HG03159 (cell line): ENCODE measurements at regions not wholly inside any gene's neighbourhood (a gene's known extent, or its start where the extent isn't known, plus 50 kb on each side); places are given as distances from the start of the nearest gene placed in this dataset.

ENCODE experiments used
- ATAC-seq: cut with Tn5 transposase; IDR thresholded peaks from one replicate; pipeline ENCODE4 v1.9.1; 2021; ENCODE audit warnings: mild to moderate bottlenecking, moderate library complexity; ENCODE audit not compliant: unreplicated experiment

DNA sequence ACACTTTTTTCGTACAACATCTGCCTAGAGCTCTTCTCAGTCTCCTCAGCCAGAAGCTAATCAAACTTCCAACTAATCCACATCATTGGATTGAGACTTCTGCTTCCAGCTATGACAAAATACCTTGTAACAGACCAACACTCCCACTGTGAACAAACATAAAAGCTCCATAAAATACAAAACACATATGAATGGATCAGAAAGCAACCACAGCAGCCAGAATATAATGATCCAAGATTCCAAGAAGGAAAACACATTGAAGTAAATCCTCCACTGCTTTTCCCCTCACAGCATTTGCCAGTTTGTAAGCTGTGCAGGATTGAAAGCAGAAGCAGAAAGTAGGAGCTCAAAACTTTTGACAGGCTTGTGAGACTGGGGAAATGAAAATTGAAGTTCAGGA lies 863.2 kb downstream of the TUSC7 start:
- ATAC-seq, result no peak

DNA sequence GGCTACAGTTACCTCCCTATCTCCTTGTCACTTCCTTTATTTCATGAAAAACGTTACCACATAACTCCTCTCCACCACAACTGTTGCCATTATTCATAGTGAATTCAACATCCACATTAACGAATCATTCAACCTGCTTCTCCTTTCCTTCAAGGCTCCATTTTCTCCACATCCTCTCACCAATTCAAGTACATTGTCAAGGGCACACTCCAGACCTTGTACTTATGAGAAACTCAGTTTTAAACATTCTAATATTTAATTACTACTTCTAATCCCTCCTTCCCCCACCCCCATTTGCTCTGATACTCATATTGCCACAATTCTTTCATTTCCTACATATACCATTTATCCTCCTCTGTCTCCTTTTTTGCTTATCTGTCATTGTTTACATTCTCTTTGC lies 871.2 kb downstream of the TUSC7 start:
- no peak for ATAC-seq

DNA sequence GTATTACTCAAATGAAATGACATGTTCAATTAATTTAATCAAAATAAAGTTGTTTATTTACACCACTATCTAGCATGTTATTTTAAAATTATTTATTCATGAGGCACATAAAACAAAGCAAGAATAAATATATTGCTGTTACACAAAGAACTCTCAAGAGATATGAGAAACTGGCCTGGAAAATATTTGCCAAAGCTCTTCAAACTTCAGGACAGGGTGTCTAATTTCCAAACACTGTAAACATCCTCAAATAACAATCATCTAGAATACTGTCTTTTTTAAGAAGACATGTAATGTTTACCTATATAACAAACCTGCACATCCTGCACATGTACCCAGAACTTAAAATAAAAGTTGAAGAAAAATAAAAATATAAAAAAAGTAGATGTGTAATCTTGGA lies 876.6 kb downstream of the TUSC7 start:
- ATAC-seq, result no peak

- no peak for ATAC-seq
These were observed 877.8 kb downstream of the TUSC7 start for GRCh38 chr3:117587416-117587815.

DNA sequence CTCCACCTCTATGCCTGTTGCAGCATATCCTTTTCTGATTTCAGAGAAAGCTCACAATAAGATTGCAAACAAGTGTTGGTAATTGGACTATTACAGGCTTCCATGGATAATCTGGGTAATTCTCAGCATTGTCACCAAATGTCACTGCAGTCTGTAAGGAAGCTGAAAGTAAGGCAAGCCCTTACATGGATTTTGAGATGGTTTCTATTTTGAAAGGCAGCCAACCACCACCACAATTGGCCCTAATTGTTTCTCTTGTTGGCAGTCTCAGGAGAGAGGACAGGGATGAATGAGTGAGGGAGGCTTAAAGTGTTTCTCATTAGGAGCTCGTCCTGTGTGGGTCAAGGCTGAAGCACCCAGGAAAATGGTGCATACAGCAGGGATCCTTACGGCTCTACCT lies 879.9 kb downstream of the TUSC7 start:
- ATAC-seq, result no peak

DNA sequence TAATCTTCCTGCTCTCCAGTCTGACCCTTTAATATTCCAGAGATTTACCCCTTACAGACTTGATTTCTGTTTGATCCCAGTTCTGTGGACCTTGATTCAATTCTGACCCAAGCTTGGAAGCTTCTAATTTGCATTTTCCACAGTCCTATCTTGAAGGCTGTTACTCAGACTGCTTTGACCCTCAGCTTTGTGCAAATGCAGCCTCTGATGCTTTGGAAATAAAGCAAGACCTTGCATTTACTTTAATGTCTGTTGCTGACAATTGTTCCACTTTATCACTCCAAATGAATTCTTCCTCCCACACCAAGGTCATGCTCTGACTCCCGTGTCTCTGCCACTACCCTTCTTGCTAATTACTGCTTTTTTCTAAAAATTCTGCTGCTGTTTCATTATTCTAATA lies 886.0 kb downstream of the TUSC7 start:
- no peak for ATAC-seq

- ATAC-seq, result no peak
These were observed 886.9 kb downstream of the TUSC7 start for GRCh38 chr3:117596503-117596902.

DNA sequence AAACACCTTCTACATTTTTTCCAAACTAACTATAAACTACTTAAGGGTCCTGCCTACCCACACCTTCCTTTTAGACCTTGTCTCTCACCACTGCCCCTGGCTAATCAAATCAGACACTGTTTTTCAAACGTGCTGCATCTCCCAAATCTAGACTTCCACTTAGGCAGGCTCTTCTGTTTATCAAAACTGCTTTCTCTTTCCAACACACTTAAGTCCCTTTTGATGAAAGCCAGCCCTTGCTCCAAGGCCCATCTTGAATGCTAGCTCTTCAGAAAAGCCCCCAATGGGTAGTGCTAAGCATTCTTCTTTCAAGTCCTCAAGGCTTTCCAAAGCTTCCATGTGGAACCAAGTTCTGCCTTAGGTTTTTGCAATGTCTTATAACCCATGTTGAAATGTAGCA lies 888.3 kb downstream of the TUSC7 start:
- no peak for ATAC-seq

DNA sequence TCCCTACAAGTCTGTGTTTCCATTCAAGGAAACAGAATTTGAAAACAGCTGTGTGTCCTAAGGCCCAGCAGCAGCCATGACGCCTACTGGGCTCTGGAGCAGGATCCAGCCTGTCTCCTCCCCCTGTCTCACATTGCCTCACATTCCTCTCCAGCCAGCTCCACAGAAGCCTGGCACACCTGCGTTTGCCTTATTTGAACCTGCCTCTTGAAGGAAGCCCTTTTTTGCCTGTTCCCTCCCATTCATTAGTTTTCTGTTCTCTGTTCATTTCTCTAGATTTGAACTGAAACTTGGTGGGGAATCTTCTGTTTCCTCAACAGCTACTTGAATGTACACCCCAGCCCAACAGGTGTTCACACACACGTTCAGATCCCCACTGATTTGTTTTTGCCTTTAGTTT lies 890.5 kb downstream of the TUSC7 start:
- ATAC-seq, result peak; percentile 55

DNA sequence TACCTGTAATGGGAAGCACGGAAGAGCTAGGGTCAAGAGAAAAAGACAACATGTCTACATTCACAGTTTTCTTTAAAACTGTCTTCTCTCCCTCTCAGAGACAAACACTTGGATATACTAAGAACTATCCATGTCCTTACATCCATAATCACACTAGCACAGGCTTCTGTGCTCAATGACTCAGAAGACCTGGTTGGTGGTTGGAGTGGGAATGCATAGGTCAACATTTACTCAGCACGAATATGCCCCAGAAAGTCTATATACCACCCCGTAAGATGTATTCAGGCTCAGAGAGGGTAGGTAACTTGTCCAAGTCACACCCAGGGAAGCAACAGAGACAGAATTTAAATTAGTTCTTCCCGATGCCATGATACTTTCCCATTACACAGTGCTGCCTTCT lies 891.1 kb downstream of the TUSC7 start:
- no peak for ATAC-seq

- no peak for ATAC-seq
These were observed 892.6 kb downstream of the TUSC7 start for GRCh38 chr3:117602058-117602644.

DNA sequence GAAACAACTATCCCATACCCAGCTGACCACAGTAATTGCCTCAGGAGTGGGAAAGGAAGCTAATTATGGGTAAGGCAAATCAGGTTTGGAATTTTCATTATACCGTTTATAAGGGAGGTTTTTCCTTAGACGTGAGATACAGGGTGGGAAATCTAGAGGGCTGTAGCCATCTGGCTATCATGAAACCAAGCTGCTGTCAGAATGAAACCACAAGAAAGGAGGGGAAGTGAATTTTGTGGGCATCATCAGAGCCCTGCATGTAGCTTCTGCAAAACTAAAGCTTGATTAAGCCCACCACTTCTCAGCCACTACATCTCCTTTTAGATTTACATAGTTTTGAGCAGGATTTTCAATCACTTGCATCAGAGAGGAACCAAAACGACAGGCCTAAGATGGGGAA lies 893.5 kb downstream of the TUSC7 start:
- peak; percentile 83 for ATAC-seq

- no peak for ATAC-seq
These were observed 897.3 kb downstream of the TUSC7 start for GRCh38 chr3:117606866-117607265.

- ATAC-seq, result no peak
These were observed 899.8 kb downstream of the TUSC7 start for GRCh38 chr3:117609330-117609729.

GRCh38 chr3:117610156-117610555 lies 900.6 kb downstream of the TUSC7 start:
- ATAC-seq, result no peak

- no peak for ATAC-seq
These were observed 901.6 kb downstream of the TUSC7 start for GRCh38 chr3:117611211-117611610.

- ATAC-seq, result no peak
These were observed 906.6 kb downstream of the TUSC7 start for GRCh38 chr3:117616227-117616626.

GRCh38 chr3:117617906-117618305 lies 908.3 kb downstream of the TUSC7 start:
- ATAC-seq, result no peak

DNA sequence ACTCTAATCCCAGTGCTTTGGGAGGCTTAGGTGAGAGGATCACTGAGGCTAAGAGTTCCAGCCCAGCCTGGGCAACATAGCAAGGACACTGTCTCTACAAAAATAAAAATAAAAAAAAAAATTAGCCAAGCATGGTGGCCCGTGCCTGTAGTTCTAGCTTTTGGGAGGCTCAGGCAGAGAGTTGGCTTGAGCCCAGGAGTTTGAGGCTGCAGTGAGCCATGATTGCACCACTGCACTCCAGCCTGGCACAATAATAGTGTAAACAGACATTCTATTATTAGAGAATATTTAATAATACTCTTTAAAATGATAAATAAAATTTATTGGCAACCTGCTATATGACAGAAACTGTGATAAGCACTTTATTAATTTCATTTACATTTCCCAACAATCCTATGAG lies 908.9 kb downstream of the TUSC7 start:
- ATAC-seq, result no peak

- no peak for ATAC-seq
These were observed 910.2 kb downstream of the TUSC7 start for GRCh38 chr3:117619805-117620204.

DNA sequence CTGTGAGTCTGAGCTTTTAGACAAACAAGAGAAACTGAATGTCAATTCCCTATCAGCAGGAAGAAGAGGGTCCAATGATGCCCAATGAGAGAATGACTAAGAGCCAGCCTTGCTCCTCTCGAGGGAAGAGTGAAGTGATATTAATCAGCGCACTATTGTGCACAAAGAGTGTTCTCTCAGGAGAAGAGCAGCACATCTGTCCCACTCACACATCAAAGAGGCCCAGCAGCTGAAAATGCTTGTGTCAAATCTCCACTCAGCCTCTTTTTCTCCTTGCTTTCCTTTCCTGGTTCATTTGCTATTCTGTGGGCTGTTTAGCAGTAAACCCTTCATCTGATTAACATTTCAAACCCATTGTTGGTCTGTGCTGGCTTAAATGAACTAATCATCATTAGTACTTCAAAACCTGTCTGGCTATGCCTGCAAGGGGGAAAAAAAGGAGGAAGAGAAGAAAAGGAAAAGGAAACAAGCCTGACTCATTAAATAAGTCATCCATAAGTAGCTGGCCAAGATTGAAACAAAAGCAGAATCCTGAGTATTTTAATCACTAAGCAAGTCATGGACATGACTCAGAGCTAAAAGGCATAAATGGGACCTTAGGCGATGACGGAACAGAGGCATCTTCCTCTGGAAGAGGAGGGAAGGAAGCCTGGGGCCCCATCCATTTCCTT lies 912.7 kb downstream of the TUSC7 start:
- ATAC-seq, result no peak

DNA sequence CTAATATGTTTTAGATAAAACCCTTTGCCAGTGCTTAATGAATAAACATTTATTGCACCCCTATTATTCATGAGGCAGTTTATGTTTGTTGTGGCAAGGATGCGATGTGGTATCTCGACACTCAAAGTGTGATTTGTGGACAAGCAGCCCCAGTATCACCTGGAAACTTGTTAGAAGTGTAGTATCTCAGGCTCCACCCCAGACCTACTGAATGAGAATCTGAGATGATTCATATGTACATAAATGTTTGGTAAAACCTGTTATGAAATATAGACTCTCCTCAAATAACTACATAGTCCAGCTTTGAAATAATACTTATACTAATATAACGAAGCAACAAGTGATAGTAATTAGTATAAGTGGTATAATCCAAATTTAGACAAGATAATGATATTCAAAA lies 914.8 kb downstream of the TUSC7 start:
- no peak for ATAC-seq

- ATAC-seq, result no peak
These were observed 915.6 kb downstream of the TUSC7 start for GRCh38 chr3:117625174-117625573.
